ENCODE measurements at regions not wholly inside any gene's neighbourhood (a gene's known extent, or its start where the extent isn't known, plus 50 kb on each side); places are given as distances from the start of the nearest gene placed in this dataset.
"Not testable (repeated sequence)": the region's sequence is repeated elsewhere in the genome, so short reads cannot be mapped to it uniquely, and the experiment has no call there.

- DNase-seq, result peak; percentile 18
Observed at GRCh38 chr14:95597784-95598211, 62.9 kb downstream of the GLRX5 start.

GRCh38 chr14:95601650-95602049 is 66.8 kb downstream of the GLRX5 start:
- no peak for DNase-seq

GRCh38 chr14:95603415-95603814 is 68.6 kb downstream of the GLRX5 start:
- no peak for DNase-seq

GRCh38 chr14:95606266-95606665 is 71.4 kb downstream of the GLRX5 start:
- DNase-seq, result no peak

GRCh38 chr14:95608637-95609235 is 73.9 kb downstream of the GLRX5 start:
- no peak for DNase-seq

GRCh38 chr14:95609398-95609990 is 74.6 kb downstream of the GLRX5 start:
- DNase-seq, result peak; percentile 27

GRCh38 chr14:95611293-95611880 is 74.8 kb upstream of the TCL1B start:
- no peak for DNase-seq

- DNase-seq, result no peak
Observed at GRCh38 chr14:95614349-95614748, 71.9 kb upstream of the TCL1B start.

- DNase-seq, result no peak
Observed at GRCh38 chr14:95616745-95617144, 69.5 kb upstream of the TCL1B start.

- DNase-seq, result no peak
Observed at GRCh38 chr14:95619785-95620417, 66.3 kb upstream of the TCL1B start.

GRCh38 chr14:95620659-95621059 is 65.6 kb upstream of the TCL1B start:
- DNase-seq, result no peak

GRCh38 chr14:95623195-95623594 is 63.0 kb upstream of the TCL1B start:
- no peak for DNase-seq

- not testable (repeated sequence) for DNase-seq
Observed at GRCh38 chr14:95625710-95626109, 60.5 kb upstream of the TCL1B start.

- no peak for DNase-seq
Observed at GRCh38 chr14:95635051-95635450, 51.2 kb upstream of the TCL1B start.

Data from fibroblast of skin of back (primary cell).